OCI-LY7 (cell line): ENCODE measurements at regions not wholly inside any gene's neighbourhood (a gene's known extent, or its start where the extent isn't known, plus 50 kb on each side); places are given as distances from the start of the nearest gene placed in this dataset.

Source experiments
- CTCF ChIP-seq: fragments of 200-600 bp; sonication (generic); conservative IDR thresholded peaks from 2 replicates; pipeline ENCODE4 v1.5.1; 2014; ENCODE audit warnings: mild to moderate bottlenecking, antibody characterized with exemption, low read length, moderate library complexity, mixed read lengths
- EZH2phosphoT487 ChIP-seq: fragments of 200-600 bp; sonication (generic); IDR thresholded peaks from 2 replicates; pipeline ENCODE4 v1.6.1; 2018; ENCODE audit warnings: low read depth, borderline replicate concordance, mild to moderate bottlenecking, mixed run types, antibody characterized with exemption, low read length, moderate library complexity, mixed read lengths

GRCh38 chr16:54586474-54587175 lies 300.0 kb upstream of the IRX3 start:
- TF ChIP-seq CTCF: no peak
- no peak for TF ChIP-seq EZH2phosphoT487
